ENCODE measurements at regions not wholly inside any gene's neighbourhood (a gene's known extent, or its start where the extent isn't known, plus 50 kb on each side); places are given as distances from the start of the nearest gene placed in this dataset.

- no peak for DNase-seq (ENCODE audit: low read depth)
- in situ Hi-C loops (cut with HindIII; ENCODE audit: low pct_unique_long_range_greater_than_20kb, low sequenced_read_pairs), result no loop called here
Measured at GRCh38 chr14:101070540-101071492, 167.3 kb upstream of the RTL1 start.

GRCh38 chr14:101071493-101071906 is 168.0 kb upstream of the RTL1 start:
- DNase-seq (ENCODE audit: low read depth), result no peak
- in situ Hi-C loops (cut with HindIII; ENCODE audit: low pct_unique_long_range_greater_than_20kb, low sequenced_read_pairs), result no loop called here

GRCh38 chr14:101072070-101072469 is 168.5 kb upstream of the RTL1 start:
- no peak for DNase-seq (ENCODE audit: low read depth)
- in situ Hi-C loops (cut with HindIII; ENCODE audit: low pct_unique_long_range_greater_than_20kb, low sequenced_read_pairs), result no loop called here

- no peak for DNase-seq (ENCODE audit: low read depth)
- in situ Hi-C loops (cut with HindIII; ENCODE audit: low pct_unique_long_range_greater_than_20kb, low sequenced_read_pairs), result no loop called here
Measured at GRCh38 chr14:101072531-101072930, 169.0 kb upstream of the RTL1 start.

GRCh38 chr14:101072945-101073597 is 169.5 kb upstream of the RTL1 start:
- in situ Hi-C loops (cut with HindIII; ENCODE audit: low pct_unique_long_range_greater_than_20kb, low sequenced_read_pairs), result no loop called here
- DNase-seq (ENCODE audit: low read depth), result peak; percentile 92

- in situ Hi-C loops (cut with HindIII; ENCODE audit: low pct_unique_long_range_greater_than_20kb, low sequenced_read_pairs), result no loop called here
- DNase-seq (ENCODE audit: low read depth), result no peak
Measured at GRCh38 chr14:101073598-101073965, 170.1 kb upstream of the RTL1 start.

- no peak for DNase-seq (ENCODE audit: low read depth)
- in situ Hi-C loops (cut with HindIII; ENCODE audit: low pct_unique_long_range_greater_than_20kb, low sequenced_read_pairs), result no loop called here
Measured at GRCh38 chr14:101074196-101075024, 170.9 kb upstream of the RTL1 start.

- DNase-seq (ENCODE audit: low read depth), result no peak
- in situ Hi-C loops (cut with HindIII; ENCODE audit: low pct_unique_long_range_greater_than_20kb, low sequenced_read_pairs), result no loop called here
Measured at GRCh38 chr14:101075025-101075800, 171.7 kb upstream of the RTL1 start.

GRCh38 chr14:101075801-101076413 is 172.4 kb upstream of the RTL1 start:
- in situ Hi-C loops (cut with HindIII; ENCODE audit: low pct_unique_long_range_greater_than_20kb, low sequenced_read_pairs), result no loop called here
- no peak for DNase-seq (ENCODE audit: low read depth)

GRCh38 chr14:101076451-101077198 is 173.1 kb upstream of the RTL1 start:
- in situ Hi-C loops (cut with HindIII; ENCODE audit: low pct_unique_long_range_greater_than_20kb, low sequenced_read_pairs), result no loop called here
- no peak for DNase-seq (ENCODE audit: low read depth)

- in situ Hi-C loops (cut with HindIII; ENCODE audit: low pct_unique_long_range_greater_than_20kb, low sequenced_read_pairs), result no loop called here
- no peak for DNase-seq (ENCODE audit: low read depth)
Measured at GRCh38 chr14:101077481-101078074, 174.1 kb upstream of the RTL1 start.

GRCh38 chr14:101078170-101078891 is 174.8 kb upstream of the RTL1 start:
- DNase-seq (ENCODE audit: low read depth), result no peak
- in situ Hi-C loops (cut with HindIII; ENCODE audit: low pct_unique_long_range_greater_than_20kb, low sequenced_read_pairs), result no loop called here

GRCh38 chr14:101078892-101079221 is 175.3 kb upstream of the RTL1 start:
- DNase-seq (ENCODE audit: low read depth), result no peak

GRCh38 chr14:101080922-101081593 is 177.5 kb upstream of the RTL1 start:
- in situ Hi-C loops (cut with HindIII; ENCODE audit: low pct_unique_long_range_greater_than_20kb, low sequenced_read_pairs), result no loop called here
- no peak for DNase-seq (ENCODE audit: low read depth)

More at GRCh38 chr14:101078892-101079221, 175.3 kb upstream of the RTL1 start:
- in situ Hi-C loops (cut with HindIII; ENCODE audit: low pct_unique_long_range_greater_than_20kb, low sequenced_read_pairs), result no loop called here

- DNase-seq (ENCODE audit: low read depth), result no peak
- in situ Hi-C loops (cut with HindIII; ENCODE audit: low pct_unique_long_range_greater_than_20kb, low sequenced_read_pairs), result no loop called here
Measured at GRCh38 chr14:101082036-101082435, 178.5 kb upstream of the RTL1 start.

Measured in Caki2 (cell line).